Endothelial cell (in vitro differentiated cells): ENCODE measurements at regions not wholly inside any gene's neighbourhood (a gene's known extent, or its start where the extent isn't known, plus 50 kb on each side); places are given as distances from the start of the nearest gene placed in this dataset.

Experiments
- DNase-seq: peaks from one replicate; pipeline ENCODE4 v3.0.0; 2021; ENCODE audit warnings: low spot score
- H3K27ac Mint-ChIP-seq: one replicate; pipeline ENCODE4 v1.8.0; 2021; ENCODE audit warnings: mixed read lengths, inconsistent platforms; ENCODE audit not compliant: unreplicated experiment
- H3K27me3 Mint-ChIP-seq: one replicate; pipeline ENCODE4 v1.8.0; 2021; ENCODE audit warnings: mild to moderate bottlenecking, moderate library complexity, mixed read lengths, inconsistent platforms; ENCODE audit not compliant: unreplicated experiment
- H3K36me3 Mint-ChIP-seq: one replicate; pipeline ENCODE4 v1.8.0; 2021; ENCODE audit warnings: mild to moderate bottlenecking, low read depth, mixed read lengths, inconsistent platforms; ENCODE audit not compliant: unreplicated experiment
- H3K4me1 Mint-ChIP-seq: one replicate; pipeline ENCODE4 v1.8.0; 2021; ENCODE audit warnings: mild to moderate bottlenecking, mixed read lengths, inconsistent platforms; ENCODE audit not compliant: unreplicated experiment
- H3K4me3 Mint-ChIP-seq: one replicate; pipeline ENCODE4 v1.8.0; 2021; ENCODE audit warnings: mild to moderate bottlenecking, mixed read lengths, inconsistent platforms; ENCODE audit not compliant: unreplicated experiment
- H3K9me3 Mint-ChIP-seq: one replicate; pipeline ENCODE4 v1.8.0; 2021; ENCODE audit warnings: mixed read lengths, inconsistent platforms; ENCODE audit not compliant: unreplicated experiment
- TF ChIP-seq, protein P1 (sequence below): fragments of 200-600 bp; sonication (generic); IDR thresholded peaks from one replicate; pipeline ENCODE4 v1.5.0; 2021; ENCODE audit warnings: antibody characterized with exemption; ENCODE audit not compliant: unreplicated experiment

DNA sequence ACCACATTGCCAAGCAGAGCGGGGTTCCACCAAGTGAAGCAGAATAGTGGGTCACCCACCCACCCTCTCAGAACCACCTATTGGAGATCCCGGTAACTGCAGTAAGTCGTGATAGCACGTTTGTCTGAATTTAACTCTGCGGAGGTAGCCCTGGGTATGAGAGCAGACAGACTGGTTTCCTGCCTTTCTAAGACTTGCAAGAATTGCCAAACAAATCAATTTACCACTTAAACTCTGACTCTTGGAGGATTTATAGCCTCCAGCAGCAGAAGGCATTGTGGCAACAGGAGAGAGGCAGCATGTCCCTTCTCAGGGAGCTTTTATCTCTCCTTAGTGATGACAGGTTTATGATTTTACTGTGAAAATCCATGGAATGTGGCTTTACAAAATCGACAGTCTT lies 287.9 kb upstream of the FMN2 start:
- TF ChIP-seq, protein P1, sequence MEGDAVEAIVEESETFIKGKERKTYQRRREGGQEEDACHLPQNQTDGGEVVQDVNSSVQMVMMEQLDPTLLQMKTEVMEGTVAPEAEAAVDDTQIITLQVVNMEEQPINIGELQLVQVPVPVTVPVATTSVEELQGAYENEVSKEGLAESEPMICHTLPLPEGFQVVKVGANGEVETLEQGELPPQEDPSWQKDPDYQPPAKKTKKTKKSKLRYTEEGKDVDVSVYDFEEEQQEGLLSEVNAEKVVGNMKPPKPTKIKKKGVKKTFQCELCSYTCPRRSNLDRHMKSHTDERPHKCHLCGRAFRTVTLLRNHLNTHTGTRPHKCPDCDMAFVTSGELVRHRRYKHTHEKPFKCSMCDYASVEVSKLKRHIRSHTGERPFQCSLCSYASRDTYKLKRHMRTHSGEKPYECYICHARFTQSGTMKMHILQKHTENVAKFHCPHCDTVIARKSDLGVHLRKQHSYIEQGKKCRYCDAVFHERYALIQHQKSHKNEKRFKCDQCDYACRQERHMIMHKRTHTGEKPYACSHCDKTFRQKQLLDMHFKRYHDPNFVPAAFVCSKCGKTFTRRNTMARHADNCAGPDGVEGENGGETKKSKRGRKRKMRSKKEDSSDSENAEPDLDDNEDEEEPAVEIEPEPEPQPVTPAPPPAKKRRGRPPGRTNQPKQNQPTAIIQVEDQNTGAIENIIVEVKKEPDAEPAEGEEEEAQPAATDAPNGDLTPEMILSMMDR, result peak; percentile 22
- H3K27ac Mint-ChIP-seq, result no peak overlapping the region
- peaks cover 3% of the 10 kb centered on the region for H3K27me3 Mint-ChIP-seq
- peaks cover 12% of the 10 kb centered on the region for H3K36me3 Mint-ChIP-seq
- H3K4me3 Mint-ChIP-seq, result no peak overlapping the region
- DNase-seq, result no peak
- H3K9me3 Mint-ChIP-seq, result no peaks in the 10 kb centered on the region
- peaks cover 31% of the 10 kb centered on the region for H3K4me1 Mint-ChIP-seq

DNA sequence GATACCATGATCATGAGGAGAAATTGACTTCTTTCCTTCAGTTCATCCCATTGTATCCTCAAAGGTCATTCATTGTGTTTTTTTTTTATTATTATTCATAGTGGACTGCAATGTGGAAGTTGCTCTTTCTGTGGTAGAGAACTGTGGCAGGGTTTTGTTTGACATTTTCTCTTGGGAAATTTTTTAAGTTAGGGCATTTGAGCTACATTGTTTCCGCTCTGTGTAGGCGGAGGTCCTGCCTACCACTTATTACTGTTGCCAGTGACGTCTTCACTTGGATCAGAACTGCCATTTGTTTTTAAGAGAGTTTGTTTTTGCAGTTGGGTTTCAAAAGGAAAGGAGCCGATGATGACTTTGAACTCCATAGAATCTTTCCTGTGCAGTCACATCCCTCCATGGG lies 287.4 kb upstream of the FMN2 start:
- TF ChIP-seq, protein P1, result no peak
- Mint-ChIP-seq H3K4me1 (peaks cover 26% of the 10 kb centered on the region), H3K9me3 (no peaks in the 10 kb centered on the region), H3K27ac (no peak overlapping the region), H3K27me3 (peaks cover 3% of the 10 kb centered on the region), H3K36me3 (peaks cover 9% of the 10 kb centered on the region), H3K4me3 (no peak overlapping the region)
- no peak for DNase-seq

DNA sequence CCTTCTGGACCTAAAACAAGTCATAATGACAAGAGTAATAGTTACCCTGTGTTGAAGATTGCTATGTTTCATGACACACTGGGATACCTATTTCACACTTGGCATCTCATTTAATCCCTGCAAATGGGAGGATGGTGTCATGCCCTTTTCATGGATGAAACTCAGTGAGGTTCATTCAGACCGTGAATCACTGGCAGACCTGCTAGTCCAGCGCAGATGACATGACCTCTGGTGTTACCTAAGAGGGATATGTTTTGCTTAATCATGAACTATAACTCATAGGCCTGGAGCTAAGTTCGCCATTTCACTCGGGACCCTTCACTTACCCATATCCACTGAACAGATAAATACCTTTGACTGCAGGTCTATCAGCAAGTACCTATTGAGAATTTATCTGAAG lies 286.6 kb upstream of the FMN2 start:
- peaks cover 3% of the 10 kb centered on the region for H3K27me3 Mint-ChIP-seq
- DNase-seq, result no peak
- H3K27ac Mint-ChIP-seq, result no peak overlapping the region
- no peaks in the 10 kb centered on the region for H3K9me3 Mint-ChIP-seq
- TF ChIP-seq, protein P1, result no peak
- H3K4me3 Mint-ChIP-seq, result no peak overlapping the region
- peaks cover 10% of the 10 kb centered on the region for H3K36me3 Mint-ChIP-seq
- H3K4me1 Mint-ChIP-seq, result peaks cover 30% of the 10 kb centered on the region

DNA sequence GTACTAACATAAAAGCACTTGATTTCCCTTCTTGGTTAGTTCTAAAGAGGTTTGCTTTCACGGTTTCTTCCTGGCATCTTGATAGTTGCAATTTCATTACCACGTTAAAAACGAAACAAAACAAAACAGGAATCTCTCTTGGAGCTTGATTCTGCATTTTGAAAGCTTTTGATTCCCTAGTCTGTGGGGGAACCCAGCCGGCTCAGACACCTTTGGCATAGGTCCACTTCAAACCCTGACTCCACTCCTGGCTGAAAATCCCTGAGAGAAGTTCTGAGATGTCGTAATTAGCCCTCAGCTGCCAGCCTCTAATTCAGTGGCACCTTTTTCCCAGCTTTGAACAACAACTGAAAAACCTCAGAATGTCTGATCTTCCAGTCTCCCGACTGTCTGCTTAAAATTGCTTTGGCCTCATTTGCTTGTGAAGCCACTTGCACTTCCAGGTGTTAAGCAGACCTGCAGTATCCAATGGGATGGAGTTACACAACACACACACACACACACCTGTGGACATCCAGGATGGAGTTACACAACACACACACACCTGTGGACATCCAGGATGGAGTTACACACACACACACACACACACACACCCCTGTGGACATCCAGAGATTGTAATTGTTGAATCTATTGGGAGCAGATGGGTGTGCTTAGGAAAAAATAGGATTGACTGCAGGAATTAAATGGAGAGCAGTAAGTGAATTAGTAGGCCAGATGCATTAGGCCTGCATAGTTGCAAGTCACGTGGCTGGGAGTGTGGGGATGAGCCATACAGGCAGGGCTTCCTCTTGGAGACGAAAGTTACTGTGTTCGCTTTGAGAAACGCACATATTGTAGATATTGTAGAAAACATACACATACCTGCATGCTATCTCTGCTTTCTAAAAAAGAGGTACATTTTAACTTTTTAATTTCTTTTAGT lies 285.6 kb upstream of the FMN2 start:
- Mint-ChIP-seq H3K27me3 (peaks cover 3% of the 10 kb centered on the region), H3K4me1 (peaks cover 37% of the 10 kb centered on the region), H3K27ac (peak overlapping the region; percentile 42), H3K4me3 (no peak overlapping the region), H3K9me3 (no peaks in the 10 kb centered on the region), H3K36me3 (peaks cover 12% of the 10 kb centered on the region)
- TF ChIP-seq, protein P1, result no peak
- DNase-seq, result no peak

DNA sequence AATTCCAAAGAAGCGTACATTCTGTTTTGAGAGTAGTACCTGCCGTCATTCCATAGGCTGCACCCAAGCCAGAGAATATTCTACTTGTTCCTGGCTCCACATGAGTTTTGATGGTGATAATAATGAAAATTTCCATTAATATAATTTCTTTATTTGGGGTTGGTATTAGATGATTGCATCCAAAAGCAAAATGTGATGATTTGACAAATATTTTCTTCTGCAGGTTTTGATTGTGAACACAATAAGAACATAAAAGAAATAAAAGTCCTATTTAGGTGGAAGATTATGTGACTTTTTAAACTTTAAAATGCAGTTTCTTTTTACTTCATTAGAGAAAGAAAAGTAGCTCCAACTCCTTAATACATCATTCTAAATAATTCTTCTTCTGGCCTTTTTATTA lies 284.8 kb upstream of the FMN2 start:
- Mint-ChIP-seq H3K9me3 (no peaks in the 10 kb centered on the region), H3K4me3 (no peak overlapping the region), H3K27ac (no peak overlapping the region), H3K27me3 (peaks cover 3% of the 10 kb centered on the region), H3K4me1 (peaks cover 43% of the 10 kb centered on the region), H3K36me3 (peaks cover 12% of the 10 kb centered on the region)
- TF ChIP-seq, protein P1, result no peak
- no peak for DNase-seq
